ENCODE measurements at regions not wholly inside any gene's neighbourhood (a gene's known extent, or its start where the extent isn't known, plus 50 kb on each side); places are given as distances from the start of the nearest gene placed in this dataset.
"Not testable (repeated sequence)": the region's sequence is repeated elsewhere in the genome, so short reads cannot be mapped to it uniquely, and the experiment has no call there.

GRCh38 chr6:27112974-27113373 is 134.5 kb upstream of the PRSS16 start:
- DNase-seq: no peak

- no peak for DNase-seq
Measured at GRCh38 chr6:27119329-27119728, 128.2 kb upstream of the PRSS16 start.

GRCh38 chr6:27119761-27120160 is 127.7 kb upstream of the PRSS16 start:
- no peak for DNase-seq

GRCh38 chr6:27121640-27122039 is 125.9 kb upstream of the PRSS16 start:
- DNase-seq: no peak

- DNase-seq: no peak
Measured at GRCh38 chr6:27124252-27124657, 123.2 kb upstream of the PRSS16 start.

GRCh38 chr6:27126046-27126814 is 121.3 kb upstream of the PRSS16 start:
- DNase-seq: no peak

- DNase-seq: peak; percentile 68
Measured at GRCh38 chr6:27126815-27127537, 120.5 kb upstream of the PRSS16 start.

GRCh38 chr6:27127874-27128273 is 119.6 kb upstream of the PRSS16 start:
- not testable (repeated sequence) for DNase-seq

GRCh38 chr6:27128311-27129094 is 119.0 kb upstream of the PRSS16 start:
- DNase-seq: no peak

- DNase-seq: no peak
Measured at GRCh38 chr6:27129095-27129815, 118.2 kb upstream of the PRSS16 start.

- no peak for DNase-seq
Measured at GRCh38 chr6:27129917-27130316, 117.6 kb upstream of the PRSS16 start.

- DNase-seq: no peak
Measured at GRCh38 chr6:27130668-27131428, 116.7 kb upstream of the PRSS16 start.

- DNase-seq: not testable (repeated sequence)
Measured at GRCh38 chr6:27132282-27132531, 115.3 kb upstream of the PRSS16 start.

- DNase-seq: peak; percentile 99
Measured at GRCh38 chr6:27132532-27133280, 114.8 kb upstream of the PRSS16 start.

GRCh38 chr6:27133281-27134227 is 113.9 kb upstream of the PRSS16 start:
- DNase-seq: peak; percentile 51

GRCh38 chr6:27135087-27135657 is 112.3 kb upstream of the PRSS16 start:
- no peak for DNase-seq

- DNase-seq: no peak
Measured at GRCh38 chr6:27136077-27136644, 111.3 kb upstream of the PRSS16 start.

- no peak for DNase-seq
Measured at GRCh38 chr6:27136978-27137814, 110.3 kb upstream of the PRSS16 start.

- no peak for DNase-seq
Measured at GRCh38 chr6:27138406-27138805, 109.1 kb upstream of the PRSS16 start.

All from SHP77 treated with DMSO at 0.1 percent for 48 hours (cell line).